H9 (cell line): ENCODE measurements at regions not wholly inside any gene's neighbourhood (a gene's known extent, or its start where the extent isn't known, plus 50 kb on each side); places are given as distances from the start of the nearest gene placed in this dataset.

Experiments used
- DNase-seq: peaks from one replicate; pipeline ENCODE4 v3.0.0-alpha.2; 2017
- H2AFZ ChIP-seq: one replicate; pipeline ENCODE4 v1.6.1; 2013; ENCODE audit warnings: mild to moderate bottlenecking, low read length, control low read depth, moderate library complexity
- H2AK5ac ChIP-seq: 2 replicates; pipeline ENCODE4 v1.6.1; 2013; ENCODE audit warnings: low read length, control low read depth, mixed read lengths; ENCODE audit not compliant: insufficient read length
- H2BK120ac ChIP-seq: one replicate; pipeline ENCODE4 v1.6.1; 2013; ENCODE audit warnings: low read depth, mild to moderate bottlenecking, low read length, control low read depth, inconsistent platforms; ENCODE audit not compliant: poor library complexity, severe bottlenecking
- H2BK12ac ChIP-seq: 2 replicates; pipeline ENCODE4 v1.6.1; 2013; ENCODE audit warnings: low read length, control low read depth, mixed read lengths, low read depth; ENCODE audit not compliant: insufficient read length
- H2BK15ac ChIP-seq: 2 replicates; pipeline ENCODE4 v1.6.1; 2013; ENCODE audit warnings: low read depth, low read length, control low read depth
- H2BK20ac ChIP-seq: one replicate; pipeline ENCODE4 v1.6.1; 2013; ENCODE audit warnings: low read depth, mild to moderate bottlenecking, low read length, control low read depth, inconsistent platforms; ENCODE audit not compliant: poor library complexity, severe bottlenecking
- H2BK5ac ChIP-seq: 2 replicates; pipeline ENCODE4 v1.6.1; 2013; ENCODE audit warnings: low read length, control low read depth, mixed read lengths; ENCODE audit not compliant: insufficient read length
- H3K14ac ChIP-seq: 2 replicates; pipeline ENCODE4 v1.6.1; 2013; ENCODE audit warnings: low read length, control low read depth; ENCODE audit not compliant: insufficient read depth
- H3K18ac ChIP-seq: 2 replicates; pipeline ENCODE4 v1.6.1; 2013; ENCODE audit warnings: low read depth, mild to moderate bottlenecking, mixed read lengths, low read length, control low read depth; ENCODE audit not compliant: insufficient read length
- H3K23ac ChIP-seq: 2 replicates; pipeline ENCODE4 v1.6.1; 2013; ENCODE audit warnings: low read length, control low read depth, mixed read lengths, low read depth; ENCODE audit not compliant: insufficient read length
- H3K23me2 ChIP-seq: 2 replicates; pipeline ENCODE4 v1.6.1; 2013; ENCODE audit warnings: low read depth, mild to moderate bottlenecking, mixed read lengths, low read length, control low read depth; ENCODE audit not compliant: insufficient read length, poor library complexity, severe bottlenecking
- H3K27ac ChIP-seq: 2 replicates; pipeline ENCODE4 v1.5.1; 2013; ENCODE audit warnings: low read length, control low read depth, mixed read lengths, low read depth; ENCODE audit not compliant: insufficient read length
- H3K27me3 ChIP-seq: 2 replicates; pipeline ENCODE4 v1.6.1; 2013; ENCODE audit warnings: low read length, control low read depth, inconsistent platforms; ENCODE audit not compliant: insufficient read depth
- H3K4ac ChIP-seq: 2 replicates; pipeline ENCODE4 v1.6.1; 2013; ENCODE audit warnings: low read depth, mild to moderate bottlenecking, control low read depth, inconsistent platforms, low read length, moderate library complexity
- H3K4me1 ChIP-seq: 2 replicates; pipeline ENCODE4 v1.6.1; 2013; ENCODE audit warnings: low read length, control low read depth, inconsistent platforms; ENCODE audit not compliant: insufficient read depth
- H3K4me2 ChIP-seq: 2 replicates; pipeline ENCODE4 v1.6.1; 2013; ENCODE audit warnings: low read length, control low read depth, mixed read lengths; ENCODE audit not compliant: insufficient read length, insufficient read depth
- H3K56ac ChIP-seq: 2 replicates; pipeline ENCODE4 v1.6.1; 2013; ENCODE audit warnings: low read depth, mild to moderate bottlenecking, mixed read lengths, low read length, control low read depth; ENCODE audit not compliant: insufficient read length
- H3K79me1 ChIP-seq: 2 replicates; pipeline ENCODE4 v1.6.1; 2013; ENCODE audit warnings: low read depth, mild to moderate bottlenecking, moderate library complexity, low read length, control low read depth, inconsistent platforms; ENCODE audit not compliant: insufficient read depth, poor library complexity, severe bottlenecking
- H3K79me2 ChIP-seq: 2 replicates; pipeline ENCODE4 v1.6.1; 2013; ENCODE audit warnings: low read length, control low read depth, inconsistent platforms; ENCODE audit not compliant: insufficient read depth
- H3K9ac ChIP-seq: 2 replicates; pipeline ENCODE4 v1.6.1; 2013; ENCODE audit warnings: low read length, control low read depth, mixed read lengths; ENCODE audit not compliant: insufficient read length; ENCODE audit errors: extremely low read depth
- H3K9me3 ChIP-seq: one replicate; pipeline ENCODE4 v1.6.1; 2013; ENCODE audit warnings: low read depth, low read length, inconsistent platforms; ENCODE audit not compliant: control insufficient read depth
- H3T11ph ChIP-seq: one replicate; pipeline ENCODE4 v1.6.1; 2013; ENCODE audit warnings: mild to moderate bottlenecking, low read length, control low read depth, inconsistent platforms
- H4K20me1 ChIP-seq: one replicate; pipeline ENCODE4 v1.6.1; 2013; ENCODE audit not compliant: control insufficient read depth, insufficient read length, insufficient read depth
- H4K5ac ChIP-seq: 2 replicates; pipeline ENCODE4 v1.6.1; 2013; ENCODE audit warnings: low read depth, mild to moderate bottlenecking, mixed read lengths, low read length, control low read depth; ENCODE audit not compliant: insufficient read length
- H4K8ac ChIP-seq: replicated peaks from 2 replicates; pipeline ENCODE4 v1.6.1; 2013; ENCODE audit warnings: low read length, control low read depth, mixed read lengths, low read depth; ENCODE audit not compliant: insufficient read length
- H4K91ac ChIP-seq: 2 replicates; pipeline ENCODE4 v1.6.1; 2013; ENCODE audit warnings: low read depth, mild to moderate bottlenecking, moderate library complexity, mixed read lengths, low read length, control low read depth; ENCODE audit not compliant: insufficient read length
- H3K27ac Mint-ChIP-seq, 3 experiments: 2 replicates in 2 of 3; 3 replicates in 1 of 3; pipeline ENCODE4 v1.8.0; 2020 to 2021; ENCODE audit warnings: mixed read lengths in 3 of 3, mild to moderate bottlenecking in 1 of 3, moderate library complexity in 1 of 3
- H3K27me3 Mint-ChIP-seq: 2 replicates; pipeline ENCODE4 v1.8.0; 2021; ENCODE audit warnings: low read depth, mild to moderate bottlenecking, moderate library complexity, mixed read lengths
- H3K36me3 Mint-ChIP-seq, 3 experiments: 2 replicates in 2 of 3; 3 replicates in 1 of 3; pipeline ENCODE4 v1.8.0; 2020 to 2021; ENCODE audit warnings: low read depth in 3 of 3, mixed read lengths in 3 of 3; ENCODE audit not compliant: insufficient read depth in 1 of 3
- H3K4me1 Mint-ChIP-seq, 2 experiments: 2 replicates each; pipeline ENCODE4 v1.8.0; 2020; ENCODE audit warnings: mixed read lengths in 2 of 2
- H3K4me3 Mint-ChIP-seq, 2 experiments: 2 replicates in 1 of 2; 3 replicates in 1 of 2; pipeline ENCODE4 v1.8.0; 2020 to 2021; ENCODE audit warnings: mild to moderate bottlenecking in 2 of 2, mixed read lengths in 2 of 2, moderate library complexity in 1 of 2
- H3K9me3 Mint-ChIP-seq, 2 experiments: 2 replicates in 1 of 2; 3 replicates in 1 of 2; pipeline ENCODE4 v1.8.0; 2020; ENCODE audit warnings: mild to moderate bottlenecking in 2 of 2, mixed read lengths in 2 of 2, moderate library complexity in 1 of 2
- CTCF ChIP-seq: fragments of 200-600 bp; sonication (generic); conservative IDR thresholded peaks from 3 replicates; pipeline ENCODE4 v1.8.0; 2021; ENCODE audit warnings: antibody characterized with exemption, mild to moderate bottlenecking
- WGBS: extraction: QIAGEN DNeasy Blood & Tissue Kit; methylation state at CpG from one replicate; pipeline ENCODE4 v1.1.7; 2013; ENCODE audit warnings: missing lambda C conversion rate, low lambda C conversion rate, mixed read lengths; ENCODE audit not compliant: insufficient read length; ENCODE audit errors: extremely low coverage; 5-methylcytosine and 5-hydroxymethylcytosine counted together

DNA sequence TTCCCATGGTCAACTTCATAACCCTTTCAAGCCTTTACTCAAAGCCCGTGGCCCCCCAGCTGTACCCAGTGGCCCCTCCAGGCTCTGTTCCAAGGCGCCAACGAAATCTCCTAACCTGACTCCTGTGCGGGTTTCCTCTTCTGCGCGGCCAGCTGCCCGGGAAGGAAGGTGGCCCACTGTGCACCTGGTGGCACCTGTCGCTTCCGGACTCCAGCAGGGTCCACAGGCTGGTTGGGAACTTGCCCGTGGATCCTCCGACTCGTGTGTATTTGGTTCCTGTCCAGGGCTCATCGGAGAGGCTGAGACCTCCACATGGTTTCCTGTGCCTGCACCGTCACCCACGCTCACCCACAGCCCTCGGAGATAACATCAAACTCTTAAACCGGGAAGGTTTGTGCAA is 335.4 kb downstream of the BRD1 start:
- Mint-ChIP-seq H3K4me1 (peaks cover 19 to 21% of the 10 kb centered on the region in 2 experiments), H3K27ac (peak overlapping the region in 2 of 3 experiments; percentile 44 to 49; a peak in 2 of 7 replicates), H3K4me3 (no peak overlapping the region), H3K9me3 (peaks cover 0 to 2% of the 10 kb centered on the region in 2 experiments; a peak in 1 of 5 replicates), H3K27me3 (no peaks in the 10 kb centered on the region), H3K36me3 (no peaks in the 10 kb centered on the region; a peak in 2 of 7 replicates)
- Histone ChIP-seq H3K79me1 (no peaks in the 10 kb centered on the region), H2BK15ac (no peak overlapping the region), H3K4me2 (no peak overlapping the region), H3K9me3 (no peaks in the 10 kb centered on the region), H3K23ac (no peak overlapping the region), H2AK5ac (no peak overlapping the region), H2BK20ac (no peak overlapping the region), H2BK120ac (no peak overlapping the region), H3K4me1 (no peaks in the 10 kb centered on the region), H4K5ac (no peak overlapping the region), H4K91ac (no peak overlapping the region), H3K4ac (no peak overlapping the region), H4K8ac (no peak overlapping the region), H3T11ph (no peak overlapping the region), H4K20me1 (no peaks in the 10 kb centered on the region), H3K56ac (no peak overlapping the region), H2BK12ac (no peak overlapping the region), H2BK5ac (no peak overlapping the region), H2AFZ (no peak overlapping the region), H3K9ac (no peak overlapping the region), H3K27ac (no peak overlapping the region), H3K27me3 (no peaks in the 10 kb centered on the region), H3K14ac (no peak overlapping the region), H3K79me2 (no peaks in the 10 kb centered on the region), H3K23me2 (no peaks in the 10 kb centered on the region), H3K18ac (no peak overlapping the region)
- no peak for TF ChIP-seq CTCF
- WGBS, result no CpG with 5 or more reads among the region's 17 CpGs
- no peak for DNase-seq
